Skeletal muscle satellite cell (primary cell): ENCODE measurements at regions not wholly inside any gene's neighbourhood (a gene's known extent, or its start where the extent isn't known, plus 50 kb on each side); places are given as distances from the start of the nearest gene placed in this dataset.

Experiments used
- H3K27me3 ChIP-seq: 2 replicates; pipeline ENCODE4 v1.7.0; 2013; ENCODE audit warnings: low read length; ENCODE audit not compliant: control insufficient read depth, insufficient read depth
- H3K36me3 ChIP-seq: 2 replicates; pipeline ENCODE4 v1.7.0; 2013; ENCODE audit warnings: mild to moderate bottlenecking, control low read depth, low read length; ENCODE audit not compliant: insufficient read depth
- H3K4me1 ChIP-seq: 2 replicates; pipeline ENCODE4 v1.7.0; 2013; ENCODE audit warnings: low read length; ENCODE audit not compliant: control insufficient read depth, insufficient read depth
- H3K4me2 ChIP-seq: 2 replicates; pipeline ENCODE4 v1.7.0; 2013; ENCODE audit warnings: mild to moderate bottlenecking, low read length
- H3K4me3 ChIP-seq: 2 replicates; pipeline ENCODE4 v1.7.0; 2013; ENCODE audit warnings: low read length
- H3K9ac ChIP-seq: 2 replicates; pipeline ENCODE4 v1.7.0; 2013; ENCODE audit warnings: mild to moderate bottlenecking, low read depth, low read length, moderate library complexity
- H3K9me3 ChIP-seq: replicated peaks from 2 replicates; pipeline ENCODE4 v1.7.0; 2013; ENCODE audit warnings: mild to moderate bottlenecking, control low read depth, low read length

GRCh38 chr18:40653682-40654081 is 1301.4 kb upstream of the PIK3C3 start:
- Histone ChIP-seq H3K4me1 (no peaks in the 10 kb centered on the region), H3K4me3 (no peak overlapping the region), H3K9me3 (no peaks in the 10 kb centered on the region), H3K27me3 (no peaks in the 10 kb centered on the region), H3K9ac (no peak overlapping the region), H3K36me3 (no peaks in the 10 kb centered on the region), H3K4me2 (no peak overlapping the region)

DNA sequence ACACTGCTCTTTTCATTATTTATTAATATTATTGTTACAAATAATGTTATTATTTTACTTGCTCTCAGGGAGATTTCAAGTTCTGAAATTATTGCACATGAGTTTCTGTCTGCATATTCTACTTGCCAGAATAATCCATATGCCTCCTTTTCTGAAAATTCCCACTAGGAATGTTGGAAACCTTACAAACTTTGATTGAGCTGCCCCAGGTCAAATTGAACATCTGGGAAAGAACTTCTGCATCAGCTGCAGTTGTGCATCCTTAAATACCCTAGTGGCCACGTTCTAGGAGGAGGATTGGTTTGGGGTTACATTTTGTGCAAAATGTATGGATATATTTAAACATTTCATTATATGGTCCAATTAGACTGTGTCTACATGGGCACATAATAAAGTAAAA is 1302.7 kb upstream of the PIK3C3 start:
- H3K4me1 ChIP-seq: no peaks in the 10 kb centered on the region
- H3K4me2 ChIP-seq: no peak overlapping the region
- no peak overlapping the region for H3K4me3 ChIP-seq
- no peaks in the 10 kb centered on the region for H3K36me3 ChIP-seq
- no peaks in the 10 kb centered on the region for H3K27me3 ChIP-seq
- H3K9ac ChIP-seq: no peak overlapping the region
- H3K9me3 ChIP-seq: no peaks in the 10 kb centered on the region

DNA sequence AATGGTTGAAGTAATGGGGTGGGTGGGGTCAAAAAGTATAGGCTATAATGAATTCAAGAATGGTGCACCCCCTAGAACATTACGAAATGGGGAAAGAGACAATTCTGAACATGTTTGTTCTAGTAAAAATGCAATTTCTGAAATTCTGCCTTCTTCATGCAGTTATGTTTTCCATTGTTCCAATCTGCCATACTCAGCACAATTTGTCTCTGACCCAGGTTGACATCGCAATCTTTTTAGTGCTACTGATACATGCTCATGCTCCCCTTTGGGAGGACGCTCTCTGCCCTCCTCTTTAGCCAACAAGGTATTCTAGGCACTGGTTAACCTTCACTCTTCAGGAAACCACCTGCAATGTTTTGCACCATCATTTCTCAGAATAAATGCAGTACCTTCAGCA is 1303.9 kb upstream of the PIK3C3 start:
- no peaks in the 10 kb centered on the region for H3K27me3 ChIP-seq
- no peak overlapping the region for H3K4me3 ChIP-seq
- no peaks in the 10 kb centered on the region for H3K36me3 ChIP-seq
- no peak overlapping the region for H3K9ac ChIP-seq
- no peaks in the 10 kb centered on the region for H3K9me3 ChIP-seq
- H3K4me1 ChIP-seq: no peaks in the 10 kb centered on the region
- H3K4me2 ChIP-seq: no peak overlapping the region

- no peaks in the 10 kb centered on the region for H3K36me3 ChIP-seq
- no peak overlapping the region for H3K4me2 ChIP-seq
Observed at GRCh38 chr18:40642692-40643229, 1312.3 kb upstream of the PIK3C3 start.

GRCh38 chr18:40631319-40631718 is 1323.7 kb upstream of the PIK3C3 start:
- H3K4me3 ChIP-seq: no peak overlapping the region
- no peaks in the 10 kb centered on the region for H3K4me1 ChIP-seq
- no peaks in the 10 kb centered on the region for H3K9me3 ChIP-seq
- no peak overlapping the region for H3K9ac ChIP-seq
- H3K27me3 ChIP-seq: no peaks in the 10 kb centered on the region
- H3K4me2 ChIP-seq: no peak overlapping the region
- H3K36me3 ChIP-seq: no peaks in the 10 kb centered on the region

More at GRCh38 chr18:40642692-40643229, 1312.3 kb upstream of the PIK3C3 start:
- Histone ChIP-seq H3K4me3 (no peak overlapping the region), H3K4me1 (no peaks in the 10 kb centered on the region), H3K9ac (no peak overlapping the region), H3K27me3 (no peaks in the 10 kb centered on the region), H3K9me3 (no peaks in the 10 kb centered on the region)

GRCh38 chr18:40630496-40630895 is 1324.5 kb upstream of the PIK3C3 start:
- Histone ChIP-seq H3K36me3 (no peaks in the 10 kb centered on the region), H3K27me3 (no peaks in the 10 kb centered on the region), H3K4me3 (no peak overlapping the region), H3K4me1 (no peaks in the 10 kb centered on the region), H3K9ac (no peak overlapping the region), H3K4me2 (no peak overlapping the region), H3K9me3 (no peaks in the 10 kb centered on the region)

DNA sequence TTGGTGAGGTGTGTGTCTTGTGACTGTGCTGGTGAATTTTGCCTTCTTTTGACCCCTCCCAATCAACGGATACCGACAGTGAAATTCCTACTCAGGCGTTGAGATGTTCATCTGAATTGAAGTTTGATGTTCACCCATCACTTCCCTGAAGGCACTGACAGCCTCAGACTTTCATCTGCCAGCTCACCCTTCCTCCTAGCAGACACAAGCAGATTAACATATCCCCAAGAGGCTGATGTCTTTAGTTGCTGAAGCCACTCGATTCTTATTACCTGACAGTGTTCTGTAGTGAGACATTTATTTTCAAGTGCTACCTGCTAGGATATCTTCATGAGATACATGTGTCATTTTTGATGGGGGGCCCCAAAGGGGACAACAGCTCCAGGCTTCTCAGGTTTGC is 1330.1 kb upstream of the PIK3C3 start:
- Histone ChIP-seq H3K4me3 (no peak overlapping the region), H3K4me2 (no peak overlapping the region), H3K36me3 (no peaks in the 10 kb centered on the region), H3K9ac (no peak overlapping the region), H3K9me3 (no peaks in the 10 kb centered on the region), H3K27me3 (no peaks in the 10 kb centered on the region), H3K4me1 (no peaks in the 10 kb centered on the region)

GRCh38 chr18:40613721-40614120 is 1341.3 kb upstream of the PIK3C3 start:
- no peaks in the 10 kb centered on the region for H3K36me3 ChIP-seq
- H3K4me3 ChIP-seq: no peak overlapping the region

DNA sequence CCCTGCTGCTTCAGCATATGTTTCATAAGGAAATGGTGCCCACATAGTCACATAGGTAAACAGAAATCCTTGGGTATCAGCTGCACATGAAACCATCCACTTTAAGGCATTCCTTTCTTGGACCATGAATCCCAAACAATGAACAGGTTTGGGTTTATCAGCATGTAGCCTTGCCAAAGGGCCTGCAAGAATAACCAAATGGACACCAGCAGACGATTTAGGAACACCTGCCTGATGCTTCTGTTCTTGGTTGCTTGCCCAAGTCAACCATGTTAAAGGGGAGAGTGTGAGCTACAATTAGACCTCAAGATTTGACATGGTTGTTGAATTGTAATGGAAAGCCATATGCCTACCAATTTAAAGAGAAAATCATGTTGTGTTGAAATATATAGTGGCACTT is 1342.7 kb upstream of the PIK3C3 start:
- Histone ChIP-seq H3K9ac (no peak overlapping the region), H3K27me3 (no peaks in the 10 kb centered on the region), H3K4me3 (no peak overlapping the region), H3K4me2 (no peak overlapping the region), H3K4me1 (no peaks in the 10 kb centered on the region), H3K9me3 (no peaks in the 10 kb centered on the region), H3K36me3 (no peaks in the 10 kb centered on the region)

More at GRCh38 chr18:40613721-40614120, 1341.3 kb upstream of the PIK3C3 start:
- Histone ChIP-seq H3K27me3 (no peaks in the 10 kb centered on the region), H3K9ac (no peak overlapping the region), H3K4me2 (no peak overlapping the region), H3K9me3 (no peaks in the 10 kb centered on the region), H3K4me1 (no peaks in the 10 kb centered on the region)

DNA sequence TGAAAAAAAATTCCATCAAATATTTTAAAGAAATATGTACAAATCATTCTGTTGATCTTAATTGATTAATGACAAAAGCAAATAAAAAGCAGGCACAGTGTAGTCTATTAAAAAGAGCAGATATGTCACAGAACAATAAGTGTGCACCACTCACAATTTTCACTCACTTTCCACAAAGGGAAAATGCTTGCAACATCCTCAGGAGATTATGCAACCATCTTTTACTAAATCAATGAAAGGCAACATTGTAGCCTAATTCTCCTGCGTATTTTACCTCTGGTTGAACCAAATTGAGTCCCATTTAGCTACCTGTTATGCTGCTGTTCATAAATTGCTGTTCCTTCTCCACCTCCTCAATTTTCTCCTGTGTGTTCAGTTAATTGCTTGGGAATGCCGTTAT is 1346.8 kb upstream of the PIK3C3 start:
- Histone ChIP-seq H3K4me2 (no peak overlapping the region), H3K4me1 (no peaks in the 10 kb centered on the region), H3K36me3 (no peaks in the 10 kb centered on the region), H3K27me3 (no peaks in the 10 kb centered on the region), H3K9me3 (no peaks in the 10 kb centered on the region), H3K9ac (no peak overlapping the region), H3K4me3 (no peak overlapping the region)

GRCh38 chr18:40607542-40608148 is 1347.4 kb upstream of the PIK3C3 start:
- Histone ChIP-seq H3K9ac (no peak overlapping the region), H3K4me3 (no peak overlapping the region), H3K27me3 (no peaks in the 10 kb centered on the region), H3K9me3 (no peaks in the 10 kb centered on the region), H3K4me2 (no peak overlapping the region), H3K36me3 (no peaks in the 10 kb centered on the region), H3K4me1 (no peaks in the 10 kb centered on the region)

DNA sequence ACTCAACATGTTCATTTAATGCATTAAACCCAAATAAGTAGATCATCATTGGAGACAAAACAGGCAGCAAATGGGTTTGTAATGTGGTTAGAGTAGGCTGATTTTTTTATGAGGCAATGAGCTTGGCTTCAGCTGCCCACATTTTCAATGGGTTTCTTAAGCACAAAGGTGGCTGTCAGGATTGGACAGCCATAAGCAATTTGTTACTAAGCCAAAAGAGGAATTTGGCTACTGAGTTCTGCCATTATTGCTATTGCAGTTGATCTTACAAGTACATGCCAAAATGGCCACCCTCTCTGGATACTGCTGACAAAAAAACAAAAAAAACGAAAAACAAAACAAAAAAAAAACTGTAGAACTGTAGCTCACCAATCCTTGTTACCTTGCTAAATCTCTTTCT is 1348.0 kb upstream of the PIK3C3 start:
- no peaks in the 10 kb centered on the region for H3K27me3 ChIP-seq
- no peak overlapping the region for H3K4me2 ChIP-seq
- no peaks in the 10 kb centered on the region for H3K4me1 ChIP-seq
- H3K9ac ChIP-seq: no peak overlapping the region
- H3K4me3 ChIP-seq: no peak overlapping the region
- no peaks in the 10 kb centered on the region for H3K9me3 ChIP-seq
- no peaks in the 10 kb centered on the region for H3K36me3 ChIP-seq
